SK-N-SH (cell line): ENCODE measurements at regions not wholly inside any gene's neighbourhood (a gene's known extent, or its start where the extent isn't known, plus 50 kb on each side); places are given as distances from the start of the nearest gene placed in this dataset.

Experiments used
- CTCF ChIA-PET: fragments of 300-600, 350-600 bp; formaldehyde crosslinking; extraction: SDS; loops from one replicate; lab custom pipeline; 2021; lab: Yijun Ruan, JAX
- POLR2A ChIA-PET: fragments of 350-600 bp; sonication (Branson Sonifier 250); formaldehyde crosslinking; extraction: SDS; loops from one replicate; lab custom pipeline; 2020; ENCODE audit warnings: antibody characterized with exemption, inconsistent platforms; lab: Yijun Ruan, JAX
- DNase-seq: peaks from one replicate; pipeline ENCODE4 v3.0.0; 2012
- H2AFZ ChIP-seq: fragments of 200-600 bp; sonication (generic); 2 replicates; pipeline ENCODE4 v1.8.1; 2016; ENCODE audit warnings: antibody characterized with exemption, mild to moderate bottlenecking, low read depth
- H3F3A ChIP-seq: fragments of 200-600 bp; sonication (generic); replicated peaks from 2 replicates; pipeline ENCODE3; 2016; ENCODE audit warnings: antibody characterized with exemption, mild to moderate bottlenecking; ENCODE audit not compliant: insufficient read depth
- H3K27ac ChIP-seq, 2 experiments: fragments of 200-500 bp in 1 of 2; fragments of 200-600 bp in 1 of 2; sonication (Bioruptor generic) in 1 of 2; sonication (generic), shearing (Covaris generic) in 1 of 2; 2 replicates each; pipeline versions ENCODE4 v1.5.1 to v1.6.1; 2014 to 2016; ENCODE audit warnings: low read depth in 2 of 2, inconsistent platforms in 1 of 2, low read length in 1 of 2, mild to moderate bottlenecking in 1 of 2, mixed read lengths in 1 of 2
- H3K27me3 ChIP-seq: fragments of 200-600 bp; sonication (generic), shearing (Covaris generic); 2 replicates; pipeline ENCODE4 v1.6.1; 2016; ENCODE audit warnings: mixed run types; ENCODE audit not compliant: insufficient read depth
- H3K36me3 ChIP-seq, 2 experiments: fragments of 200-500 bp in 1 of 2; fragments of 200-600 bp in 1 of 2; sonication (Bioruptor generic) in 1 of 2; sonication (generic) in 1 of 2; replicated peaks in 1 of 2; 2 replicates each; pipeline versions ENCODE3 to v1.5.1; 2014 to 2016; ENCODE audit warnings: low read length in 1 of 2, mild to moderate bottlenecking in 1 of 2; ENCODE audit not compliant: insufficient read depth in 2 of 2, control insufficient read depth in 1 of 2
- H3K4me1 ChIP-seq, 2 experiments: fragments of 200-500 bp in 1 of 2; fragments of 200-600 bp in 1 of 2; sonication (Bioruptor generic) in 1 of 2; sonication (generic), shearing (Covaris generic) in 1 of 2; 2 replicates each; pipeline versions ENCODE4 v1.5.1 to v1.6.1; 2014 to 2016; ENCODE audit warnings: low read depth in 1 of 2, low read length in 1 of 2, mixed run types in 1 of 2; ENCODE audit not compliant: insufficient read depth in 2 of 2, control insufficient read depth in 1 of 2
- H3K4me2 ChIP-seq: fragments of 200-600 bp; sonication (generic), shearing (Covaris generic); 2 replicates; pipeline ENCODE4 v1.6.1; 2017; ENCODE audit warnings: mixed run types
- H3K4me3 ChIP-seq, 2 experiments: fragments of 200-500 bp in 1 of 2; fragments of 200-600 bp in 1 of 2; sonication (Bioruptor generic) in 1 of 2; sonication (generic), shearing (Covaris generic) in 1 of 2; 2 replicates each; pipeline versions ENCODE4 v1.5.1 to v1.8.1; 2014 to 2016; ENCODE audit warnings: low read depth in 2 of 2, inconsistent platforms in 1 of 2, low read length in 1 of 2, mild to moderate bottlenecking in 1 of 2, mixed read lengths in 1 of 2, moderate library complexity in 1 of 2
- H3K79me2 ChIP-seq: fragments of 200-600 bp; sonication (generic); 2 replicates; pipeline ENCODE4 v1.8.1; 2017; ENCODE audit warnings: mild to moderate bottlenecking; ENCODE audit not compliant: insufficient read depth
- H3K9ac ChIP-seq: fragments of 200-600 bp; sonication (generic); 2 replicates; pipeline ENCODE4 v1.6.1; 2017; ENCODE audit warnings: mixed run types
- H3K9me2 ChIP-seq: fragments of 200-600 bp; sonication (generic); 2 replicates; pipeline ENCODE4 v1.6.1; 2017; ENCODE audit warnings: mixed run types
- H3K9me3 ChIP-seq: fragments of 200-600 bp; sonication (generic); 2 replicates; pipeline ENCODE4 v1.6.1; 2017; ENCODE audit warnings: mixed run types, mild to moderate bottlenecking, moderate library complexity
- H4K20me1 ChIP-seq: fragments of 200-600 bp; sonication (generic); 2 replicates; pipeline ENCODE4 v1.6.1; 2017; ENCODE audit warnings: mild to moderate bottlenecking, mixed run types; ENCODE audit not compliant: insufficient read depth
- ELF1 ChIP-seq: IDR thresholded peaks from 2 replicates; pipeline ENCODE4 v1.4.0; 2012
- EP300 ChIP-seq, 2 experiments: IDR thresholded peaks; 2 replicates each; pipeline versions ENCODE4 v1.4.0 to v1.6.1; 2012; ENCODE audit warnings: borderline replicate concordance in 1 of 2, low read depth in 1 of 2, low read length in 1 of 2
- GATA2 ChIP-seq: sonication (generic); formaldehyde crosslinking; IDR thresholded peaks from 2 replicates; pipeline ENCODE4 v1.5.0; 2020; ENCODE audit warnings: mild to moderate bottlenecking, missing genetic modification reagents
- MAX ChIP-seq: IDR thresholded peaks from 2 replicates; pipeline ENCODE4 v1.4.0; 2012; ENCODE audit warnings: low read depth
- NFIC ChIP-seq: IDR thresholded peaks from 2 replicates; pipeline ENCODE4 v1.4.0; 2012; ENCODE audit warnings: borderline replicate concordance
- PBX3 ChIP-seq: IDR thresholded peaks from 2 replicates; pipeline ENCODE4; 2012
- POLR2AphosphoS5 ChIP-seq: IDR thresholded peaks from 2 replicates; pipeline ENCODE4 v1.6.1; 2012; ENCODE audit warnings: low read depth, low read length
- RCOR1 ChIP-seq: fragments of 150-350 bp; IDR thresholded peaks from 2 replicates; pipeline ENCODE4 v1.6.1; 2017; ENCODE audit warnings: antibody characterized with exemption, low read length
- RFX5 ChIP-seq: IDR thresholded peaks from 2 replicates; pipeline ENCODE4 v1.6.1; 2012; ENCODE audit warnings: mild to moderate bottlenecking, improper control_type of control experiment, low read length
- SIN3A ChIP-seq: IDR thresholded peaks from 2 replicates; pipeline ENCODE4 v1.6.1; 2012; ENCODE audit warnings: low read depth, mild to moderate bottlenecking, low read length, moderate library complexity, borderline replicate concordance
- SMC3 ChIP-seq: IDR thresholded peaks from 2 replicates; pipeline ENCODE4 v1.6.1; 2012; ENCODE audit warnings: low read depth, low read length, improper control_type of control experiment
- YY1 ChIP-seq: IDR thresholded peaks from 2 replicates; pipeline ENCODE4 v1.4.0; 2012; ENCODE audit warnings: low read depth, mild to moderate bottlenecking
- ZBTB33 ChIP-seq: IDR thresholded peaks from 2 replicates; pipeline ENCODE4 v1.4.0; 2012; ENCODE audit warnings: low read depth, borderline replicate concordance
- WGBS: methylation state at CpG from one replicate; pipeline ENCODE4 v1.1.6; 2017; ENCODE audit warnings: low lambda C conversion rate; 5-methylcytosine and 5-hydroxymethylcytosine counted together

GRCh38 chr2:45289997-45290709, 280.9 kb upstream of the SIX2 start:
- DNase-seq = no peak
- WGBS = 92% methylated on average over 6 of the region's 6 CpGs
- POLR2A ChIA-PET = no interaction called here

More at GRCh38 chr2:45289997-45290709, 280.9 kb upstream of the SIX2 start:
- Histone ChIP-seq H3F3A (peaks cover 34% of the 10 kb centered on the region), H4K20me1 (no peaks in the 10 kb centered on the region), H3K36me3 (no peaks in the 10 kb centered on the region), H2AFZ (no peak overlapping the region), H3K4me1 (peaks cover 5 to 33% of the 10 kb centered on the region in 2 experiments; a peak in 3 of 4 replicates), H3K4me3 (no peak overlapping the region), H3K4me2 (no peak overlapping the region)
- CTCF ChIA-PET = interaction anchor here (0.7 to 1.7 kb wide), 3 partner anchors 11 to 308 kb away, joined by 4 to 8 read pairs (median 4); no protein-coding TSS in a partner anchor
- TF ChIP-seq ELF1 (no peak), POLR2AphosphoS5 (no peak), YY1 (no peak), RCOR1 (no peak), ZBTB33 (no peak), PBX3 (no peak), SIN3A (no peak), SMC3 (no peak), GATA2 (CRISPR knock-in tag) (no peak), RFX5 (no peak), NFIC (no peak), EP300 (IDR thresholded peaks at IDR 0.05; ENCODE audit: borderline replicate concordance in 1 of 2, low read depth in 1 of 2, low read length in 1 of 2) (no peak), MAX (no peak)
- TF ChIP-seq, all 33 proteins: peak for 0
- Histone ChIP-seq H3K27ac (peak overlapping the region in 1 of 2 experiments; percentile 82; a peak in 2 of 4 replicates), H3K9ac (no peak overlapping the region), H3K9me2 (no peaks in the 10 kb centered on the region), H3K9me3 (no peaks in the 10 kb centered on the region), H3K79me2 (no peaks in the 10 kb centered on the region), H3K27me3 (no peaks in the 10 kb centered on the region)
